Fibroblast of lung (primary cell): ENCODE measurements at regions not wholly inside any gene's neighbourhood (a gene's known extent, or its start where the extent isn't known, plus 50 kb on each side); places are given as distances from the start of the nearest gene placed in this dataset.

Experiments
- CTCF ChIP-seq, 2 donors: IDR thresholded peaks in 1 of 2; conservative IDR thresholded peaks in 1 of 2; 1 replicate in 1 of 2; 2 replicates in 1 of 2; pipeline ENCODE4 v1.5.1; 2011 to 2012; ENCODE audit warnings: low read length in 2 of 2, control low read depth in 1 of 2, inconsistent platforms in 1 of 2, low read depth in 1 of 2, mild to moderate bottlenecking in 1 of 2
- EZH2 ChIP-seq: IDR thresholded peaks from 2 replicates; pipeline ENCODE4 v1.5.1; 2012; ENCODE audit warnings: low read length, control low read depth, mild to moderate bottlenecking; ENCODE audit errors: missing control alignments

- TF ChIP-seq CTCF (conservative IDR thresholded peaks at IDR 0.05 in 1 of 2, IDR thresholded peaks at IDR 0.05 in 1 of 2; ENCODE audit: low read depth in 1 of 2, low read length in 2 of 2) (no peak), EZH2 (no peak)
Observed at GRCh38 chr17:27402943-27403342, 53.3 kb upstream of the KSR1 start.
